ENCODE measurements at regions not wholly inside any gene's neighbourhood (a gene's known extent, or its start where the extent isn't known, plus 50 kb on each side); places are given as distances from the start of the nearest gene placed in this dataset.

DNA sequence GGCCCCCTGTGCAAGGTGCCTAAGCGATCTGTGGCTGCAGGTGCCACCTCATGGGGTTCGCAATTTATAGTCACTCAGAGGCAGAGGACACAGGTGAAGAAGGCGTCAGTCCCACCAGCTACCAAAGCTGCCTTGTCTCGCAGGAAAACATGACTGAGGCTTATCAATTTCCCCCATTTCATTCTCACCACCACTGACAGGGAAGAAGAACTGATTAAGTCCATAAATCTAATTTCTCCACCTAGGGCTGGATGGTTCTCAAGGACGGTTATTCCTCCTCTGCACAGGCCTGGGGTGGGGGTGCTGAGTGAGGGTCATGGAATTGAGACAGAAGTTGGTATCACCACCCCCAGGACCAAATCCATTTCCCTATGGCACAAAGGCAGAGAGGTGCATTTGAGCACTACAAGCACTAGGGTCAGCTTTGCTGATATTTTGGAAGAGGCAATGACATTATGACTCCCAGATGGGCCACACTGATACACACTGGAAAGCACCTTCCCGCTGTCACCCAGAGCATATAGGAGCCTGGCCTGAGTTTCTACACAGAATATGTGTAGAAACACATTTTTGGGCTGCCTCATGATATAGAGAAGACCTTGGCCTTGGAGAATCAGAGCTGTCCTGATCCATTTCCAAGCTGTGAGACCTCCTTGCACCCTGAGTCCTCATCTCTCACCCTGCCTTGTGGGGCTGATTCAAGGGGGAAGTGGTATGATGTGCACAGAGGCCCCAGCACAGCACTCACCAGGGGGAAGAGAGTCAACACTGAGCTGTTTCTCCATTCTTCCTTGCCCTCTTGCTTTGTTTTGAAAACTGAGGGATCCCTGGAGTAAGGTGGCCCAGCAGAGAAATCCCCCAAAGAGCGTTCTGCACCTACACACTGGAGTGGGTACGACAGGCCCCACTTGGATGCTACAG lies 59.4 kb downstream of the PITPNM2 start:
- no peaks in the 10 kb centered on the region for H3K36me3 ChIP-seq (ENCODE audit: insufficient read depth, low read length)
- H3K4me3 ChIP-seq (ENCODE audit: low read depth, low read length), result no peak overlapping the region
- H3K27ac ChIP-seq (ENCODE audit: low read depth, low read length), result no peak overlapping the region
- H3K79me2 ChIP-seq (ENCODE audit: control insufficient read depth, insufficient read depth, low read length, unreplicated experiment), result peaks cover 7% of the 10 kb centered on the region
- no peaks in the 10 kb centered on the region for H3K27me3 ChIP-seq (ENCODE audit: insufficient read depth, low read length)
- peaks cover 49% of the 10 kb centered on the region for H3K4me1 ChIP-seq (ENCODE audit: control insufficient read depth, insufficient read depth, low read length, unreplicated experiment)
- no peak overlapping the region for H2AFZ ChIP-seq (ENCODE audit: low read length, unreplicated experiment)

DNA sequence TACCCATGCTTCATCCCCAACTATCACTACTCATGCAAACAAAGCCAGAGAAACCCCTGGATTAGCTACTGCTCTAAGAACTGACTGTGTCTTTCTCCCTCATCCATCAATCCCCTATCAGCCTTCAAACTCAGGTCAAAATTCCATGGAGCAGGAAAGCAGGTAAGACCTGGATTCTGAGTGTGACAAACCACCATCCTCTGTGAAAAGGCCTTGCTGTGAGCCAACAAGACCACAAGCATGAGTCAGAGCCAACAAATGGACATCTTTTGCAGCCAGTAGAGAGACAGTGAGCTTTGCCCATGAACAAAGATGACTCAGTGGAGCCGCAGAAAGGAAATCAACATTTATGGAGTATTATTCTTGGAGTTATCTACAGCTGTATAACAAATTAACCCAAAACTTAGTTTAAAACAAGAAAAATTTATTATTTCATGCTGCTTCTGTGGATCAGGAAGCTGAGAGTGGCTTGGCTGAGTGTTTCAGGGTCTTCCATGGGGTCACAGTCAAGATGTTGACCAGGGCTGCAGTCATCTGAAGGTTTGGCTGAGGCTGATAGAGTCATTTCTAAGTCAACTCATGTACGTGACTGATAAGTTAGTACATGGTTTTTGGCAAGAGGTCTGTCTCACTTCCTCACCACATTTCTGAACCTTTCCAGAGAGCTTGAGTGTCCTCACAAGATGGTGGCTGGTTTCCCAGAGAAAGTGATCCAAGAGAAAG lies 61.1 kb downstream of the PITPNM2 start:
- Histone ChIP-seq H3K4me3 (ENCODE audit: low read depth, low read length) (peak overlapping the region; percentile 4; the same call in 1 of the 2 replicates), H3K27ac (ENCODE audit: low read depth, low read length) (peak overlapping the region; percentile 87), H3K4me1 (ENCODE audit: control insufficient read depth, insufficient read depth, low read length, unreplicated experiment) (peaks cover 51% of the 10 kb centered on the region)

DNA sequence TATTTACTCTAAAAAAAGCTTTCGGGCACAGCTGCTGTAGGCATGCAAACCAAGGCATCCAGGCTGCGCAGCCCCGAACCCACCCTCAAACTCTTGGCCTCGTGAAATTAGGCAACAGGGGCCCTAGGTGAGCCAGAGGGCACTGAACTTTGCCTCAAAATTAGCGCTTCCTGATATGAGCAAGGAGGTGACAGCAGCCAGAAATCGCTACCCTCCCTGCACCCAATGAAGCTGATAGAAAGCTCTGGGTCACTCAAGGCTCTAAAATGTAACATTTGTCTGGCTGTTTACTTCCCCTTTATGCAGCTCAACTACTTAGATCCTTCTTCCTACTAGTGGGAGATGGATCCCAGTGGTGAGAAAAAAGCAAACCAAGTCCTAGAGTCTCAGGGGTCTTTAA lies 61.8 kb downstream of the PITPNM2 start:
- H3K27me3 ChIP-seq (ENCODE audit: insufficient read depth, low read length), result no peaks in the 10 kb centered on the region
- H3K36me3 ChIP-seq (ENCODE audit: insufficient read depth, low read length), result no peaks in the 10 kb centered on the region
- peak overlapping the region; percentile 87 for H3K27ac ChIP-seq (ENCODE audit: low read depth, low read length)
- no peak overlapping the region for H2AFZ ChIP-seq (ENCODE audit: low read length, unreplicated experiment)
- H3K4me1 ChIP-seq (ENCODE audit: control insufficient read depth, insufficient read depth, low read length, unreplicated experiment), result peaks cover 45% of the 10 kb centered on the region
- H3K4me3 ChIP-seq (ENCODE audit: low read depth, low read length), result 0 out of 2 replicates have a peak overlapping the region, but pooled peaks have one; percentile 4
- H3K79me2 ChIP-seq (ENCODE audit: control insufficient read depth, insufficient read depth, low read length, unreplicated experiment), result peaks cover 10% of the 10 kb centered on the region

More for the DNA sequence above, 61.1 kb downstream of the PITPNM2 start:
- H2AFZ ChIP-seq (ENCODE audit: low read length, unreplicated experiment), result no peak overlapping the region
- no peaks in the 10 kb centered on the region for H3K27me3 ChIP-seq (ENCODE audit: insufficient read depth, low read length)
- H3K79me2 ChIP-seq (ENCODE audit: control insufficient read depth, insufficient read depth, low read length, unreplicated experiment), result peaks cover 10% of the 10 kb centered on the region
- H3K36me3 ChIP-seq (ENCODE audit: insufficient read depth, low read length), result no peaks in the 10 kb centered on the region

DNA sequence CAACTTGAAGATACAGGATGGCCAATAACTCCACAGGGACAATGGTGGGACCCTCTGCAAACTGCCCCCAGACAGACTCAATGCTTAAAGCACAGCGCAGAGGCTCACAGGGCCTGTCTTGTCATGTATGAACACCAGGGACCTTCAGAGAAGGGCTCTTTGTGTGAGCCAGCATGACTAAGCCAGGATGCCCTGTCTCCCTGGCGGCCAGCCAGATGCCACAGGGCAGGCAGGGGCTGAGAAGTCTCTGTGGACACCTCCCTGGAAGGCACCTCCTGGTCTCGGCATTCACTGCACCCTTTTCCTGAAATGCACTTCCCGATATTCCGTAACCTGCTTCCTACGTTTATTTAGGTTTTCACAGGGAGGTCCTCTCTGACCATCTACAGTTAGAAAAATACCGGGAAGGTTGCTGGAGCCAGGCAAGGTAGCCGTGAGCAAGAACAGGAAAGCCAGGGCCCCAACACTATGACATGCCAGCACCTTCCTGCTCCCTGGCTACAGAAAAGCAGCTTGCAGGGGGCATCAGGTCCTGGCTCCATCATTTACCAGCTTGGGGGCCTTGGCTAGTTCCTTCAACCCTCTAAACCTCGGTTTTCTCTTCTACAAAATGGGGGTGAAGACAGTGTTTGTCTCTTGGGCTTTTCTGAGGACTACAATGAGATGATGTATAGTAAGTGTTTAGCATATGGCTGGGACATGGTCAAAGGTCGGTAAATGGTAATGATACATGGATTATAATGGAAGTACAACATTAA lies 65.0 kb downstream of the PITPNM2 start:
- H3K79me2 ChIP-seq (ENCODE audit: control insufficient read depth, insufficient read depth, low read length, unreplicated experiment), result peaks cover 6% of the 10 kb centered on the region
- no peak overlapping the region for H3K27ac ChIP-seq (ENCODE audit: low read depth, low read length)
- H3K4me1 ChIP-seq (ENCODE audit: control insufficient read depth, insufficient read depth, low read length, unreplicated experiment), result peaks cover 37% of the 10 kb centered on the region
- H3K4me3 ChIP-seq (ENCODE audit: low read depth, low read length), result no peak overlapping the region
- no peaks in the 10 kb centered on the region for H3K36me3 ChIP-seq (ENCODE audit: insufficient read depth, low read length)
- no peak overlapping the region for H2AFZ ChIP-seq (ENCODE audit: low read length, unreplicated experiment)
- H3K27me3 ChIP-seq (ENCODE audit: insufficient read depth, low read length), result no peaks in the 10 kb centered on the region

DNA sequence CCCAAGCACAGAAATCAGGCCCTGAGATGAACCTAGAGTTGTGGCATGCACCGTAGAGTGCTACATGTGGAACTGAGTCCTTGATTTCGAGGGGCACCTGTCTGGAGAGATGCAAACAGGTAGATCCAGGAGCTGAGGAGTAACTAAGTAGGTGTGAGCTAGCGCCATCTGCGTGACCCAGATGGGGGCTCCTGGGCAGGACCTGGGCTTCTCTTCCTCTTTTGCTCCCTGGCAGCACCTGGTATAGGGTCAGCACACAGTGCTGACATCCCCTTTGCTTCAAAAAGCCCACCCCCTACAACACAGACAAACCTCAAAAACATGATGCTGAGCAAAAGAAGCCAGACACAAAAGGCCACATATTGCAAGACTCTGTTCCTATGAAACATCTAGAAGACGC lies 65.8 kb downstream of the PITPNM2 start:
- H3K79me2 ChIP-seq (ENCODE audit: control insufficient read depth, insufficient read depth, low read length, unreplicated experiment), result peaks cover 6% of the 10 kb centered on the region
- no peak overlapping the region for H2AFZ ChIP-seq (ENCODE audit: low read length, unreplicated experiment)
- no peak overlapping the region for H3K4me3 ChIP-seq (ENCODE audit: low read depth, low read length)
- no peaks in the 10 kb centered on the region for H3K36me3 ChIP-seq (ENCODE audit: insufficient read depth, low read length)
- H3K27ac ChIP-seq (ENCODE audit: low read depth, low read length), result no peak overlapping the region
- H3K27me3 ChIP-seq (ENCODE audit: insufficient read depth, low read length), result no peaks in the 10 kb centered on the region
- H3K4me1 ChIP-seq (ENCODE audit: control insufficient read depth, insufficient read depth, low read length, unreplicated experiment), result peaks cover 29% of the 10 kb centered on the region

DNA sequence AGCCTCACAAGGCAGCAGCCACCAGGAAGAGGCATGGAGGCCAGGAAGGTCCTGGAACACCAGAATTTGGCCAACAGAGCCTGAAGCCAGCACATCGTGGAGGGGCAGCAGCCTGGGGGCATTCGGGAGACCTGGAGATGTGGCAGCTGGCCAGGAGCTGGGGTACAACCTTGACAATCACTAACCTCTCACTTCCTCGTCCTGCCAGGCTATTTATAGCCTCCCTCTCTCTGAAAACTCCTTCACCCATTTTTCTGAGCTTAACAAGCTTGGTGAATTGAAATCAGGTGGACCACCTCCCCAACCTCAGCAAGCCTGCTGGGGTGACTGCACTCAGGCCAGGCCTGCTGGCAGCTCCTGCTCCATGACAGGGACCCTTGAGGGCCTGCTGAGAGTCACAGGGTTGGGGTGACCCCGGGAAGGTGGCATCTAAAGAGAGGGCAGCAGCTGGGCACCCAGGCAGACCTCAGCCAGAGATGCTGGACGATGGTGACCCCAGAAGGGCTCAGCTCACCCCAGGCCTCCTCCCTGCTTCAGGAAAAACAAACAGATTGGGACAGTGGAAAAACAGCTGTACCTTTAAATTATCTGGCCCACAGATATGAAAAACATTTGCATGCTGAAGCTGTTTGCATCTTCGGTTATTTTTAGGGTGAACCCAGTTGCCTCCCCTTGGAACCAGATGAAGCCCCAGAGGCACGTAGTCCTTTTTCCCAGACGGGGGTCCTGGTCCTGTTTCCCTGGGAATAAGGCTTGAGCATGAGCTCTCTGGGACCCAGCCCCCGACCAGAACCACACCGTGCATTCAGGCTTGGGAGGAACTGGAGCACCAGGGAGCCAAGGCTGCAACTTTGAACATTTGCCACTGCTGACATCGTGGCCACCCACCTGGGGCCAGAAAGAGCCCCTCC lies 67.0 kb downstream of the PITPNM2 start:
- H2AFZ ChIP-seq (ENCODE audit: low read length, unreplicated experiment), result no peak overlapping the region
- peaks cover 19% of the 10 kb centered on the region for H3K4me1 ChIP-seq (ENCODE audit: control insufficient read depth, insufficient read depth, low read length, unreplicated experiment)
- no peaks in the 10 kb centered on the region for H3K27me3 ChIP-seq (ENCODE audit: insufficient read depth, low read length)
- H3K36me3 ChIP-seq (ENCODE audit: insufficient read depth, low read length), result no peaks in the 10 kb centered on the region
- no peak overlapping the region for H3K4me3 ChIP-seq (ENCODE audit: low read depth, low read length)
- peaks cover 6% of the 10 kb centered on the region for H3K79me2 ChIP-seq (ENCODE audit: control insufficient read depth, insufficient read depth, low read length, unreplicated experiment)
- H3K27ac ChIP-seq (ENCODE audit: low read depth, low read length), result no peak overlapping the region

DNA sequence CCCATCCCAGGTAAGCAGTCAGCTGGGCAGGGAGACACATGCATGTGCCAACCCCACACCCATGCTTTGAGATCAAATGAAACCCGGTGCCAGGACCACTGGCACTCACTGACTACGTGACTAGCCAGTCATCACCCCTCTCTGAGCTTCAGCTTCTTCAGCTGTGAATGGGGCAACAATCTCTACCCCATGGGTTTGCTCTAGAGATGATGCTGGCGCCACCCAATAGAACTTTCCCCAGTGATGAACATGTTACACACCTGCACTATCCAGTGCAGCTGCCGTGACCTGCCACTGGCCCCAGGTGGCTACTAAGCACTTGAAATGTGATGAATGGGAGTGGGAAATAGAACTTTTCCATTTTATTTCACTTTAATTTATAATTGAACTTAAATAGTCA lies 70.3 kb downstream of the PITPNM2 start:
- Histone ChIP-seq H3K27me3 (ENCODE audit: insufficient read depth, low read length) (no peaks in the 10 kb centered on the region), H3K36me3 (ENCODE audit: insufficient read depth, low read length) (no peaks in the 10 kb centered on the region), H2AFZ (ENCODE audit: low read length, unreplicated experiment) (no peak overlapping the region), H3K27ac (ENCODE audit: low read depth, low read length) (no peak overlapping the region), H3K79me2 (ENCODE audit: control insufficient read depth, insufficient read depth, low read length, unreplicated experiment) (peaks cover 6% of the 10 kb centered on the region), H3K4me3 (ENCODE audit: low read depth, low read length) (no peak overlapping the region), H3K4me1 (ENCODE audit: control insufficient read depth, insufficient read depth, low read length, unreplicated experiment) (peaks cover 18% of the 10 kb centered on the region)

DNA sequence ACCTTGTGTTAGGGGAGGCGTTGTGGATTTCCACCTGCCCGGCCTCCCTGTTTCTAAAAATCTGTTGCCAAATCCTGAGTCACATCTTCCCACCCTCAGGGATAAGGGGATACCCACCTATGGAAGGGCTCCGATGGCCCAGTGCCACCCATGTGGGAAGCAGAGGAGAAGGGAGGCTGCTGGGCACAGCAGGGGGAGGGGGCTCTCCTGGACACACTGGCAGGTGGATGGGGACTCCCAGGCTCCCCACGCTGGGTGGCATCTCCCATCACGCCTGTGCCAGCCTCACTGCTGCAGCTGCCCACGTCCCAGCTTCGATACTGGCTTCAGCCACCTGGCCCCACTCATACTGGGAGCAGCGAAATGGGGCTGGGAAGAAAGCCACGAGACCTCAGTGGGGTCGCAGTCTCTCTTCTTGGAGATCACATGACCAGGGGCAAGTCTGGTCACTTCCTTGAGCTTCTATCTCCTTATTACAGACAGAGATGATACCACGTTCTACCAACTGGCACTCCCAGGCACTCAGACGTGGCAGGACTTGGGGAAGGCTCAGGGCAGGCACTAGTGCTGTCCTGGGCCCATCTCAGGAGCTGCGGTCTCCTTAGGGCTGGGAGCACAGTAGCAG lies 72.2 kb downstream of the PITPNM2 start:
- peaks cover 3% of the 10 kb centered on the region for H3K79me2 ChIP-seq (ENCODE audit: control insufficient read depth, insufficient read depth, low read length, unreplicated experiment)
- H3K36me3 ChIP-seq (ENCODE audit: insufficient read depth, low read length), result no peaks in the 10 kb centered on the region
- peaks cover 10% of the 10 kb centered on the region for H3K4me1 ChIP-seq (ENCODE audit: control insufficient read depth, insufficient read depth, low read length, unreplicated experiment)
- no peaks in the 10 kb centered on the region for H3K27me3 ChIP-seq (ENCODE audit: insufficient read depth, low read length)
- H3K4me3 ChIP-seq (ENCODE audit: low read depth, low read length), result no peak overlapping the region
- H3K27ac ChIP-seq (ENCODE audit: low read depth, low read length), result no peak overlapping the region
- H2AFZ ChIP-seq (ENCODE audit: low read length, unreplicated experiment), result no peak overlapping the region

DNA sequence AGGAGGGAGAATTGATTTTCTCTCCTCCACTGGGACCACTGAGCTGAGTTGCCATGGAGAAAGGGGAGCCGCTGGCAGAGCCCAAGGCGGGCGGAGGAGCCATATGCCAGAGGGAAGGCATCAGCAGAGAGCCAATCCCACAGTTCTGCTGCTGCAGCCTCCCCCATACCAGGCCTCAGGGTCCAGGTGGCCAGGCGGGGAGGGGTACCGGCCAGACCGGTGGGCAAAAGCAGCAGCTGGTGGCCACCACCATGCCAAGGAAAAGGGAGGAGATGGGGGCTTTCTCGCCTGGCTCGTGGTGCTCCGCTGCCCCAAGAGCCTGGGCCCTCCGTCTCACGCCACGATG lies 72.8 kb downstream of the PITPNM2 start:
- no peaks in the 10 kb centered on the region for H3K27me3 ChIP-seq (ENCODE audit: insufficient read depth, low read length)
- H3K4me3 ChIP-seq (ENCODE audit: low read depth, low read length), result no peak overlapping the region
- no peak overlapping the region for H2AFZ ChIP-seq (ENCODE audit: low read length, unreplicated experiment)
- H3K27ac ChIP-seq (ENCODE audit: low read depth, low read length), result no peak overlapping the region
- H3K36me3 ChIP-seq (ENCODE audit: insufficient read depth, low read length), result no peaks in the 10 kb centered on the region
- peaks cover 10% of the 10 kb centered on the region for H3K4me1 ChIP-seq (ENCODE audit: control insufficient read depth, insufficient read depth, low read length, unreplicated experiment)
- peaks cover 3% of the 10 kb centered on the region for H3K79me2 ChIP-seq (ENCODE audit: control insufficient read depth, insufficient read depth, low read length, unreplicated experiment)
